ENCODE measurements at regions not wholly inside any gene's neighbourhood (a gene's known extent, or its start where the extent isn't known, plus 50 kb on each side); places are given as distances from the start of the nearest gene placed in this dataset.
"Not testable (repeated sequence)": the region's sequence is repeated elsewhere in the genome, so short reads cannot be mapped to it uniquely, and the experiment has no call there.

- no peak for DNase-seq (ENCODE audit: low read depth in 2 of 2)
These were observed 361.0 kb downstream of the CD83 start for GRCh38 chr6:14478381-14479225.

GRCh38 chr6:14481946-14482345, 364.4 kb downstream of the CD83 start:
- DNase-seq (ENCODE audit: low read depth in 2 of 2): not testable (repeated sequence)

GRCh38 chr6:14487625-14488024, 370.1 kb downstream of the CD83 start:
- no peak for DNase-seq (ENCODE audit: low read depth in 2 of 2)

GRCh38 chr6:14488180-14488579, 370.6 kb downstream of the CD83 start:
- no peak for DNase-seq (ENCODE audit: low read depth in 2 of 2)

- DNase-seq (ENCODE audit: low read depth in 2 of 2): no peak
These were observed 371.9 kb downstream of the CD83 start for GRCh38 chr6:14489445-14489844.

GRCh38 chr6:14498748-14499147, 381.2 kb downstream of the CD83 start:
- no peak for DNase-seq (ENCODE audit: low read depth in 2 of 2)

GRCh38 chr6:14499309-14499708, 381.7 kb downstream of the CD83 start:
- DNase-seq (ENCODE audit: low read depth in 2 of 2): no peak

- no peak for DNase-seq (ENCODE audit: low read depth in 2 of 2)
These were observed 382.3 kb downstream of the CD83 start for GRCh38 chr6:14499841-14500240.

GRCh38 chr6:14500809-14501208, 383.2 kb downstream of the CD83 start:
- no peak for DNase-seq (ENCODE audit: low read depth in 2 of 2)

- DNase-seq (ENCODE audit: low read depth in 2 of 2): no peak
These were observed 383.7 kb downstream of the CD83 start for GRCh38 chr6:14501240-14501639.

- DNase-seq (ENCODE audit: low read depth in 2 of 2): no peak
These were observed 384.3 kb downstream of the CD83 start for GRCh38 chr6:14501914-14502313.

- DNase-seq (ENCODE audit: low read depth in 2 of 2): no peak
These were observed 385.0 kb downstream of the CD83 start for GRCh38 chr6:14502551-14502950.

GRCh38 chr6:14505401-14505800, 387.8 kb downstream of the CD83 start:
- DNase-seq (ENCODE audit: low read depth in 2 of 2): no peak

- DNase-seq (ENCODE audit: low read depth in 2 of 2): no peak
These were observed 389.2 kb downstream of the CD83 start for GRCh38 chr6:14506656-14507246.

GRCh38 chr6:14509120-14509519, 391.5 kb downstream of the CD83 start:
- no peak for DNase-seq (ENCODE audit: low read depth in 2 of 2)

GRCh38 chr6:14510038-14510437, 392.5 kb downstream of the CD83 start:
- DNase-seq (ENCODE audit: low read depth in 2 of 2): no peak

GRCh38 chr6:14511061-14511586, 393.6 kb downstream of the CD83 start:
- DNase-seq (ENCODE audit: low read depth in 2 of 2): no peak

- DNase-seq (ENCODE audit: low read depth in 2 of 2): no peak
These were observed 394.7 kb downstream of the CD83 start for GRCh38 chr6:14512246-14512645.

- no peak for DNase-seq (ENCODE audit: low read depth in 2 of 2)
These were observed 396.2 kb downstream of the CD83 start for GRCh38 chr6:14513496-14514393.

- DNase-seq (ENCODE audit: low read depth in 2 of 2): no peak
These were observed 399.4 kb downstream of the CD83 start for GRCh38 chr6:14516956-14517355.

- DNase-seq (ENCODE audit: low read depth in 2 of 2): no peak
These were observed 400.0 kb downstream of the CD83 start for GRCh38 chr6:14517516-14518105.

All from stimulated activated CD8-positive, alpha-beta memory T cell treated with anti-CD3 and anti-CD28 coated beads, Interleukin-2, amount 100 ng/mL, for 1 hour (primary cell).